ENCODE measurements at regions not wholly inside any gene's neighbourhood (a gene's known extent, or its start where the extent isn't known, plus 50 kb on each side); places are given as distances from the start of the nearest gene placed in this dataset.
A peak's percentile ranks its signal among the peaks of the same experiment; 100 is the strongest.
"Not testable (repeated sequence)": the region's sequence is repeated elsewhere in the genome, so short reads cannot be mapped to it uniquely, and the experiment has no call there.

DNA sequence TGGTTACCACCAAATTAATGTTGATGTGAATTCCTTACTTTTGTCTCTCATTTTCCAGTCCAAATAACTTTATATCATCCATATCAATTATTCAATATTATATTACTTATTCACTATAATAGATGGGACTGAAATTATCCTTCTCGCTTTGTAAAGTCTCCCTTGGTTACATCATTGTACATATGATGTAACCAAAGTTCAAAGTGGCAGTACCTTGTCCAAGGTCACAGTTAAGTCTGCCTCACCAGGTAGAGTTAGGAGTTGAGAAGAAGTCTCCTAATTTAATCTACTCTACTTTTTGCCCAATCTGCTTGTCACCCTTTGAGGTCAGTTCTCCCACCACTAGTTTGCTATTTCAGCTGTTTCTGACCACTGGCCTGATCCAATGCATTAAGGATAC is 83.7 kb upstream of the CLINT1 start:
- in situ Hi-C loops (cut with HindIII; ENCODE audit: low sequenced_read_pairs): no loop called here

DNA sequence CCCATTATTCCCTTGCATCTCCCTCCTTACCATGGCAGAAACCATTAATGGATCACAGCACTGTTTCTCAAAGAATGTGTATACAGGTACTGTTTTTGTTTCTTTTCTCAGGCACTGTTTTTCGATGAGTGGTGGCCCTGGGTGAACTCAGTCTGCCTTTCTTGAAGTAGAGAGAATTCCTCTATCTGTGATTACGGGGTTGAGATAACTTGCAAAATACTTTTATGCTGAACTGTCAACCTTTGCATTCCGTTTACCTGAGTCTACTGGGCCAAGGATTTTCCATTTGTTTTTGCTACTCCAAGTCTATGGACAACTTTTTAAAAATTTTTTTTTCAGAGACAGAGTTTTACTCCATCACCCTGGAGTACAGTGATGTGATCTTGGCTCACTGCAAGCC is 82.7 kb upstream of the CLINT1 start:
- DNase-seq (ENCODE audit: low spot score): no peak
- in situ Hi-C loops (cut with HindIII; ENCODE audit: low sequenced_read_pairs): no loop called here

More for the DNA sequence above, 83.7 kb upstream of the CLINT1 start:
- no peak for DNase-seq (ENCODE audit: low spot score)

DNA sequence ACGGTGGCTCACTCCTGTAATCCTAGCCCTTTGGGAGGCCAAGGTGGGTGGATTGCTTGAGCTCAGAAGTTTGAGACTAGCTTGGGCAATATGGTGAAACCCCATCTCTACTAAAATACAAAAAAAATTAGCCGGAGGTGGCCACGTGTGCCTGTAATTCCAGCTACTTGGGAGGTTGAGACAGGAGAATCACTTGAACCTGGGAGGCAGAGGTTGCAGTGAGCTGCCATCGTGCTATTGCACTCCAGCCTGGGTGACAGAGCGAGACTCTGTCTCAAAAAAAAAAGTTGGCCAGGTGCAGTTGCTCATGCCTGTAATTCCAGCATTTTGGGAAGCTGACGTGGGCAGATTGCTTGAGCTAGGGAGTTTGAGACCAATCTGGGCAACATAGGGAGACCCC is 79.2 kb upstream of the CLINT1 start:
- in situ Hi-C loops (cut with HindIII; ENCODE audit: low sequenced_read_pairs): not testable (repeated sequence)

DNA sequence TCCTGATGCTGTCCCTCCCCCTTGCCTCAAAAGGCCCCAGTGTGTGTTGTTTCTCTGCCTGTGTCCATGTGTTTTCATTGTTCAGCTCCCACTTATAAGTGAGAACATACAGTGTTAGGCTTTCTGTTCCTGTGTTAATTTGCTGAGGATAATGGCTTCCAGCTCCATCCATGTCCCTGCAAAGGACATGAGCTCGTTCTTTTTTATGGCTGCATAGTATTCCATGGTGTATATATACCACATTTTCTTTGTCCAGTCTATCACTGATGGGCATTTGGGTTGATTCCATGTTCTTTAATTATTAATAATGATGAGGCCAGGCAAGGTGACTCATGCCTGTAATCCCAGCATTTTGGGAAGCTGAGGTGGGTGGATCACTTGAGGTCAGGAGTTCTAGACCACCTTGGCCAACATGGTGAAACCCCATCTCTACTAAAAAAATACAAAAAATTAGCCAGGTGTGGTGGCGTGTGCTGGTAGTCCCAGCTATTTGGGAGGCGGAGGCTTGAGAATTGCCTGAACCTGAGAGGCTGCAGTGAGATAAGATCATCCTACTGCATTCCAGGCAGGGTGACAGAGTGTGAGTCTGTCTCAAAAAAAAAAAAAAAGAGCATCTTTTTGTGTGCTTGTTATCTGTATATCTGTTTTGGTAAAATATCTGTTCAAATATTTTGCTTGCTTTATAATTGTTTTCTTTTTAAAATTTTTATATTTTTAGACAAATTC is 78.0 kb upstream of the CLINT1 start:
- in situ Hi-C loops (cut with HindIII; ENCODE audit: low sequenced_read_pairs); DNase-seq (ENCODE audit: low spot score): not testable (repeated sequence)

More for the DNA sequence above, 79.2 kb upstream of the CLINT1 start:
- not testable (repeated sequence) for DNase-seq (ENCODE audit: low spot score)

DNA sequence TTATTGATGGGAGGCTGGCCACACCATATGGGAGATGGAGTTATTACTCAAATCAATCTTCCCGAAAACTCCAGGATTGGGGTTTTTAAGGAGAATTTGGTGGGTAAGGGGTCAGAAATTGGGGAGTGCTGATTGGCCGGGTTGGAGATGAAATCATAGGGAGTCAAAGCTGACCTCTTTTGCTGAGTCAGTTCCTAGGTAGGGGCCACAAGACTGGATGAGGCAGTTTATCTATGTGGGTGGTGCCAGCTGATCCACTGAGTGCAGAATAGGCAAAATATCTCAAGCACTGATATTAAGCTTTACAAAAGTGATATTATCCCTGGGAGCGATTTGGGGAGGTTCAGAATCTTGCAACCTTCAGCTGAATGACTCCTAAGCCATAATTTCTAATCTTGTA is 75.7 kb upstream of the CLINT1 start:
- in situ Hi-C loops (cut with HindIII; ENCODE audit: low sequenced_read_pairs): no loop called here
- no peak for DNase-seq (ENCODE audit: low spot score)

DNA sequence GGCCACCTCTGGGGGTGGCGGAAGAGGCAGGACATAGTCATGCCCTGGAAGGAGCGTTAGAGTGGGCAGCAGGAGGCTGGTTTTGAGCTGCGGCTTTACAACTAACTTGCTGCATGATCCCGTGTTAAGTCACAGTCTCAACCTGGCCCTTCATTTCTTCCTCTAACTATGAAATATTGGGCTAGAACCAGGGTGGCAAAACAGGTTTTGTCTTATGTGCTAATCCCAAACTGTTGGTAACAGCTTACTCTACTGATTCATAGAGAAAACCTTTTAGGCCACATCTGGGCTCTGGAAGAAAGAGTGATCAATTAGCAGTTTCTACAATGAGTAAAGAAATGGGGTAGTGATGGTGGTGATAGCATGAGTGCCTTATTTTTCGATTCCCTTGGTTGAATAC is 74.1 kb upstream of the CLINT1 start:
- in situ Hi-C loops (cut with HindIII; ENCODE audit: low sequenced_read_pairs): no loop called here
- DNase-seq (ENCODE audit: low spot score): no peak

DNA sequence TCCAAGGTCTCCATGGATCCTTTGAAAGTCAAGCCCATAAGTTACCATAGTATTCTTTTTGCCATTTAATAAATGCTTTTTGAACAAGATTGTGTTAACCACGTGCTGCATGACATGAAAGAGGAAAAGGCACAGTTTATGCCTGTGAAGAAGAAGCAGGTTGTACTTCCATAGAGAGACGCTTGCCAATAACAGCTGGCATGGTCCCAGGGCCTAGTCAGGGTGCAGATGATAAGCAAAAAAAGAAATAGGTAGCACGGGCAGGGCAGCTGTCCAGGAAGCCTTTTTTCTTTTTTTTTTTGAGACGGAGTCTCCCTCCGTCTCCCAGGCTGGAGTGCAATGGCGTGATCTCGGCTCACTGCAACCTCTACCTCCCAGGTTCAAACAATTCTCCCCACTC is 71.8 kb upstream of the CLINT1 start:
- in situ Hi-C loops (cut with HindIII; ENCODE audit: low sequenced_read_pairs): no loop called here
- DNase-seq (ENCODE audit: low spot score): peak; percentile 49

DNA sequence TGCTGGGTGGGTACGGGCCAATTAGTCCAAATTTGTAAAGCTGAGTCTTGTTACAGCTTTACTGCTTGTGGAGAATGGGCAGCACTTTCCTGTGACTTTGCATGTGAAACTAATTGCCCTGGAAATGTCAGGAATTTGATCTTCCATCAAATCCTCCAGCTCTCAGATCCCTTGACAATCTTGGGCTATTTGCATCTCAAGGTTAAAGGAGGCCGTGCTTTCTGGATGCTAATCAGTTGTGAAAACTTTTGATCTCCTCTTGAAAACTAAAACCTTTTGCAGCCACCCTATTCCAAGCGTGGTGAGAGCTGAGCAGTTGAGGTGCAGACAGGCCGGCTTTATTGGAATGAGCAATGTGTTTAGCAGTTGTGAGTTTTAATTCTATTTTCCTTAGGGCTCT is 68.0 kb upstream of the CLINT1 start:
- in situ Hi-C loops (cut with HindIII; ENCODE audit: low sequenced_read_pairs): no loop called here
- DNase-seq (ENCODE audit: low spot score): no peak

DNA sequence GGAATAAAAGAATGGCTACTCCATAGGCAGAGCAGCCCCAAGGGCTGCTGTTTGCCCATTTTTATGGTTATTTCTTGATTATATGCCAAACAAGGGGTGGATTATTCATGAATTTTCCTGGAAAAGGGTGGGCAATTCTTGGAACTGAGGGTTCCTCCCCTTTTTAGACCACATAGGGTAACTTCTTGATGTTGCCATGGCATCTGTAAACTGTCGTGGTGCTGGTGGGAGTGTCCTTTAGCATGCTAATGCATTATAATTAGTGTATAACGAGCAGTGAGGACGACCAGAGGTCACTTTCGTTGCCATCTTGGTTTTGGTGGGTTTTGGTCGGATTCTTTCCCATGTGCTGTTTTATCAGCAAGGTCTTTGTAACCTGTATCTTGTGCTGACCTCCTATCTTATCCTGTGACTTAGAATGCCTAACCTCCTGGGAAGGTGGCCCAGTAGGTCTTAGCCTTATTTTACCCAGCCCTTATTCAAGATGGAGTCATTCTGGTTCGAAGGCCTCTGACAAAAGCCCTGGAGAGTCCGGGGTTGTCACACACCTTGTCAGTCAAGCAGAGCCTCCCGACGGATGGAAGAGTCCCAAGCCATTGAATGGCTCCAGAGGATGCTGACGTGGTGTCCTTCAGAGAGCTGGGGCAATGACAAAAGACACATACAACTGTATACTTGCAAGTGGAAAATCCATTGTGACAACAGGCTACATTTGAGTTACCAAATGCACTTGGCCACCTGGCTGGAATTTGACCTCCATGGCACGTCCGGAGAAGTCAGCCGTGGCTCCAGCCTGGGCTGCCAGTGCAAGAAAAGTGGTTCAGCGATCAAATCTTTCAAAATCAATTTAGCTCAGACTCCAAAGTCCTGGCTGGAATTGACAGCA is 67.1 kb upstream of the CLINT1 start:
- DNase-seq (ENCODE audit: low spot score): no peak
- in situ Hi-C loops (cut with HindIII; ENCODE audit: low sequenced_read_pairs): no loop called here

DNA sequence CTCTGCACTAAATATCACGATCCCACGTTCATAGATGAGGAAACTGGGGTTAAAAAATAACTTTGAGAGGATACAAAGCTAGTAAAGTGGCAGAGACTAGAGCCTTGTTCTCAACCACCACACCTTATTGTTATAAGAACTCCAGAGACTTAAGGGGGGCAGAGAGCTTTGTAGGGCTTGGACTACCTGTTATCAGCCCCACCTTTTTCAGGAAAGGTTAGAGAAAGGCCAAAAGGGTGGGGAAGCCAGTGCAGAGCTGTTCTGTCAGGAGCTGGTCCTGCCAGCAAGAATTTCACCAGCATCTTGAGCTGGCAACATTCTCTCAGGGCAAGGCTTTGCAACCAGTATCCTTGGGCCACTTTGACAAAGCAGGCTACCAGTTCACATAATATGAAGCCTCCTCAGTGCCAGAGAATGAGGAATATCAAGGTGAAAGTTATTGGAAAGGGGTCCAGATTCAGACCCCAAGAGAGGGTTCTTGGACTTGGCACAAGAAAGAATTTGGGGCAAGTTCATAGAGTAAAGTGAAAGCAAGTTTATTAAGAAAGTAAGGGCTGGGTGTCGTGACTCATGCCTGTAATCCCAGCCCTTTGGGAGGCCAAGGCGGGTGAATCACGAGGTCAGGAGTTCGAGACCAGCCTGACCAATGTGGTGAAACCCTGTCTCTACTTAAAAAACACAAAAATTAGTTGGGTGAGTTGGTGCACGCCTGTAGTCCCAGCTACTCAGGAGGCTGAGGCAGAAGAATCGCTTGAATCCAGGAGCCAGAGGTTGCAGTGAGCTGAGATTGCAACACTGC is 66.2 kb upstream of the CLINT1 start:
- in situ Hi-C loops (cut with HindIII; ENCODE audit: low sequenced_read_pairs): loop anchor here (25.0 kb wide), 1 partner anchor 113 kb away; no protein-coding TSS in a partner anchor
- no peak for DNase-seq (ENCODE audit: low spot score)

DNA sequence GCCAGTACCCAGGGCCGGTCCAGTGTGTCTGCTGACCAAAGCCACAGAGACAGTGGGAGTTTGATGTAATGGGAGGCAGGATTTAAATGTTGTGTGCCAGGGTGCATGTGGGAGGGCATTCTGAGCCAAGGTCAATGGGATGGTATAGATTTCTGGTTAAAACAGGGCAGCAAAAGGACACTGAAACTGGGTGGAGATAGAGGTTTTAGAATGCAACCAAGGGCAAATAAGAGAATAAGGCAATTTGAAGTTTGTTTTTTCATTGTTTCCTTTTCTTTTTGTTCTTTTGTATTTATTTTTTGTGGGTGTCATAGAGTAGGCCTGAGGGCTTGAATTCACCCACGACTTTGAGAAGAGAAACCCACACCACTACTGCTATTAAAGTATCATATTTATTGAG is 65.5 kb upstream of the CLINT1 start:
- no peak for DNase-seq (ENCODE audit: low spot score)
- in situ Hi-C loops (cut with HindIII; ENCODE audit: low sequenced_read_pairs): loop anchor here (25.0 kb wide), 1 partner anchor 112 kb away; no protein-coding TSS in a partner anchor

DNA sequence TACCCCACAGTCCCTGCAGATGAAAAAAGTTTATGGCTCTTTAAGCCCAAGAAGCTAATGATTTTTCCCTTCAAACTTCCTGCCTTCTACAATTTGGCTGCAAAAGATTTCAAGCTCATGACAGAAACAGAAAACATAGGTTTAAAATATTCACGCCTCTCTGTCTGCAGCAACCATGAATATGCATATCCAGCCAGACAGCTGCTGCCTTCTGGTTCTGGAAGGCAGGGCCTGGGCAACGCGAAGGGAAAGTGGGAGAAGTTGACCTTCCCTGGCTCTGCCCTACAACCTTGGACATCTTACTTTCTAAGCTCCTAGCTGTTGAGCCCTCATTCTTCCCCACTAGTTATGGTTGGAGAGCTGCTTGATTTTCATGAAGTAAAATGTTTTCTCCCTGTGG is 64.8 kb upstream of the CLINT1 start:
- DNase-seq (ENCODE audit: low spot score): no peak
- in situ Hi-C loops (cut with HindIII; ENCODE audit: low sequenced_read_pairs): loop anchor here (25.0 kb wide), 1 partner anchor 111 kb away; no protein-coding TSS in a partner anchor

DNA sequence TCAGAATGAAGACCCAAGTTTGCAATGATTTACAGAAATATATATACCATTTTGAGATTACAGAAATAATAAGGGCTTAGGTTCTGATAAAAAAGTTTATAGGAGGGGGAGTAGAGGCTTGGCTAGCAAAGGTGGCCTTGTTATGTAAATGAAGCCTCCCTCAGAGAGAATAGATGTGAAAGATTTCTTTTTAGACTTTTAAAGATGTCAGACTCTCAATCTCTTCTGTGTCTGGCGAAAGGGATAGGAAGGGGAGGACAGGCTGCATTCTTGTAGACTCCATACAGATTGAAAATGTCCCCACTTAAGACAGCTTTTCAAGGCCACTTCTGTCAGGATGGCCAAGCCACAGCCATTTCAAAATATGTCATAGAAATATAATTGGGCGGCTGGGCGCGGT is 63.1 kb upstream of the CLINT1 start:
- in situ Hi-C loops (cut with HindIII; ENCODE audit: low sequenced_read_pairs): loop anchor here (25.0 kb wide), 1 partner anchor 110 kb away; no protein-coding TSS in a partner anchor
- no peak for DNase-seq (ENCODE audit: low spot score)

DNA sequence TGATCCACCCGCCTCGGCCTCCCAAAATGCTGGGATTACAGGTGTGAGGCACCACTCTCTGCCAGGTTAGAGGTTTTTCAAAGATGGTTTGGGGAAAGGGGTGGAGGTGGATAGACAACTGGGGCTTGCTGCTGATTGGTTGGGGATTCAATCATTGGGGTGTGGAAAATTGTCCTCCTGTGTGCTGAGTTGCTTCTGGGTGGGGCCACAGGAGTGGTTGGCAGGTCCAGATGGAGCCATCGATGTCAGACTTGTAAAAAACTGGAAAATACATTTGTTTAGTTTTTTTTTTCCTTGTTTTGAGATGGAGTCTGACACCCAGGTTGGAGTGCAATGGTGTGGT is 61.9 kb upstream of the CLINT1 start:
- in situ Hi-C loops (cut with HindIII; ENCODE audit: low sequenced_read_pairs): loop anchor here (25.0 kb wide), 1 partner anchor 108 kb away; no protein-coding TSS in a partner anchor
- DNase-seq (ENCODE audit: low spot score): no peak

DNA sequence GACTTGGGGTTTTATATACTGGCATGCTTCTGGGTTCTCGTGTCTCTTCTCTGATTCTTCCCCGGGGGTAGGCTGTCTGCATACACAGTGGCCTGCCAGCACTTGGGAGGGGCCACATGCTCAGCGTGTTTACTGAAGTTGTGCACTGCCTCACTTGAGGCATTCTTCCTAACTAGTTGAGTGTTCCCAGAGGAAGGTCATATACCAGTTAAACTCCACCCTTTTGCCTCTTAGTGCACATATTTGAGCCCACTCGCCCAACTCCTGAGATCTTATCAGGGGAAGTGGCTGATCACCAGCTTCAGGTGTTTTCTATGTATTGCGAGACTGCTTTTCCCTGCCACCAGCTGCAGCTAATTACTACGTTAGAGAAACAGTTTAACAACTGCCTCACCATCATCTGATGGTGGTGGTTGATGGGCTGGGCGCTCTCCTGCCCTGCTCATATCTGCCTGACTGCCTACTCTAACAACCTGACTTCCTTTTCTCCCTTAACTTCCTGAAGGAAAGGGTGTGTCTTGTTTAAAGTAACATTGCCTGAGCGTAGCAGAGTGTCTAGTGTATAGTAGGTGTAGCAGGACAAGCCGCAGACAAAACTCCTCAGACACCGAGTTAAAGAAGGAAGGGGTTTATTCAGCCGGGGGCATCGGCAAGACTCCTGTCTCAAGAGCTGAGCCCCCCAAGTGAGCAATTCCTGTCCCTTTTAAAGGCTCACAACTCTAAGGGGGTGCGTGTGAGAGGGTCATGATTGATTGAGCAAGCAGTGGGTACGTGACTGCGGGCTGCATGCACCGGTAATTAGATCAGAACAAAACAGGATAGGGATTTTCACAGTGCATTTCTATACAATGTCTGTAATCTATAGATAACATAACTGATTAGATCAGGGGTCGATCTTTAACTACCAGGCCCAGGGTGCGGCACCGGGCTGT is 60.1 kb upstream of the CLINT1 start:
- no peak for DNase-seq (ENCODE audit: low spot score)
- in situ Hi-C loops (cut with HindIII; ENCODE audit: low sequenced_read_pairs): loop anchor here (25.0 kb wide), 1 partner anchor 107 kb away; no protein-coding TSS in a partner anchor

DNA sequence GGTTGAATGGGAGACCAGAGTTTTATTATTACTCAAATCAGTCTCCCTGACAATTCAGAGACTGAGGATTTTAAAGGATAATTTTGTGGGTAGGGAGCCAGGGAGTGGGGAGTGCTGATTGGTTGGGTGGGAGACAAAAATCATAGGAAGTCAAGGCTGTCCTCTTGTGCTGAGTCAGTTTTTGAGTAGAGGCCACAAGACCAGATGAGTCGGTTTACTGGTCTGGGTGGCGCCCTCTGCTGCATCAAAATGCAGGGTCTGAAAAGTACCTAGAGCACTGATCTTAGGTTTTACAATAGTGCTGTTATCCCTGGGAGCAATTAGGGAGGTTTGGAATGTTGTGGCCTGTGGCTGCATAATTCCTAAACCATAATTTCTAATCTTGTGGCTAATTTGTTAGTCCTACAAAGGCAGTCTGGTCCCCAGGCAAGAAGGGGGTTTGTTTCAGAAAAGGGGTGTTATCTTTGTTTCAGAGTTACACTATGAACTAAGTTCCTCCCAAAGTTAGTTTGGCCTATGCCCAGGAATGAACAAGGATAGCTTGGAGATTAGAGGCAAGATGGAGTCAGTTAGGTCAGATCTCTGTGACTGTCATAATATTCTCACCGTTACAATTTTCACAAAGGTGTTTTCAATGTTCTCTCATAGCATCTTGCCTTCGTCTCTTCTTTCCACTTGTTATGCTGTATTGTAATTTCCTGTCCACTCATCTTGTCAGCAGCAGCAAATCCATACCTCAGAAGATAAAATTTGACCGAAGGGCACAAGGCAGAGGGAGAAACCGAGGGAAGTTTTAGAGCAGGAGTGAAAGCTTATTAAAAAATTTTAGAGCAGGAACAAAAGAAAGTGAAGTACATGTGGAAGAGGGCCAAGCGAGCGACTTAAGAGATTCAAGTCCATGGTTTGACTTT is 59.2 kb upstream of the CLINT1 start:
- in situ Hi-C loops (cut with HindIII; ENCODE audit: low sequenced_read_pairs): loop anchor here (25.0 kb wide), 1 partner anchor 106 kb away; no protein-coding TSS in a partner anchor
- peak; percentile 32 for DNase-seq (ENCODE audit: low spot score)

DNA sequence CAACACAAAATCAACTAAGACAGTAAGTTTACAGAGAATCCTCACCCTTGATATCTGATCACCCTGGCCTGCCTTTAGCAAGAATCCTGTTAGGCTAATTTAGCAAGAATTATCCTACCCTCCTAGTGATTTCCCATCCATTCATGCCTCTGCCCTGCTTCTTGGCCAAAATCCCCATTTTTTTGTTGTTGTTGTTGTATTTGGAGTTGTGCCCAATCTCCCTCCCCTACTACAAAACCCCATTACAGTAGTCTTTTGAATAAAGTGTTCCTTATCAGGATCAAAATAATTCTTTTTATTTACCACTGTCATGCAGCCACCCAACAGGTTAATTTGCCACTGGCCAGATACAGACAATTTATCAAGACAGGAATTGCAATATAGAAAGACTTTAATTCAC is 58.5 kb upstream of the CLINT1 start:
- no peak for DNase-seq (ENCODE audit: low spot score)
- in situ Hi-C loops (cut with HindIII; ENCODE audit: low sequenced_read_pairs): loop anchor here (25.0 kb wide), 1 partner anchor 105 kb away; no protein-coding TSS in a partner anchor

Measured in G401 (cell line).